ENCODE measurements at regions not wholly inside any gene's neighbourhood (a gene's known extent, or its start where the extent isn't known, plus 50 kb on each side); places are given as distances from the start of the nearest gene placed in this dataset.
"Not testable (repeated sequence)": the region's sequence is repeated elsewhere in the genome, so short reads cannot be mapped to it uniquely, and the experiment has no call there.

GRCh38 chr11:112518371-112518770 lies 257.7 kb upstream of the PLET1 start:
- DNase-seq, result no peak

DNA sequence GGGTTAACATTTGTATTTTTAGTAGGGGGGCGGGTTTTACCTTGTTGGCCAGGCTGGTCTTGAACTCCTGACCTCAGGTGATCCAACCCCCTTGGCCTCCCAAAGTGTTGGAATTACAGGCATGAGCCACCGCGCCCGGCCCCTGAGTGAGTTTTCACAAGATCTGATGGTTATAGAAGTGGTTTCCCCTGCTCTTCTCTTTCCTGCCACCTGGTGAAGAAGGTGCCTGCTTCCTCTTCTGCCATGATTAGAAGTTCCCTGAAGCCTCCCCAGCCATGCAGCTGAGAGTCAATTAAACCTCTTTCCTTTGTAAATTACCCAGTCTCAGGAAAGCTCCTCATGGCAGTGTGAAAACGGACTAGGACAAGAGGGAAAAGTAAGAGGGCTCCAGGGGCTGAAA lies 259.1 kb upstream of the PLET1 start:
- DNase-seq, result no peak

- DNase-seq, result no peak
Observed at GRCh38 chr11:112520354-112520753, 259.7 kb upstream of the PLET1 start.

GRCh38 chr11:112522536-112522935 lies 261.9 kb upstream of the PLET1 start:
- no peak for DNase-seq

DNA sequence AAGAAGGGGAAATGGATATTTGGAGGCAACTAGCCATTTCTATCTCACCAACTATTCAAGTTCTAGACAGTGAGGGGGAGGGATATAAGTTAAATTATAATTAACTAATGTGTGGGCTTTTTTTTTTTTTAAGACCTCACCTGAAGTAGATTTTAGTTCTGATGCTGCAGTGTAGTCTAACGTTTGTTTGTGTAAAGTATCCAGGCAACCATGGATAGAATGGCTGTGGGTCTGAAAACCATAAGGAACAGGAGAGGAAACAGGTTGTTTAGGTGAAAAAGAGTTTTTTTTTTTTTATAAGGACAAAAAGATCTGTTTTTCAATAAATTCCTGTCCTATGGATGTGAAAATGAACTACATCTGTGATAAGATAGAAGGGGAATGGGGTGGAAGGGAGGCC lies 262.4 kb upstream of the PLET1 start:
- DNase-seq, result no peak

DNA sequence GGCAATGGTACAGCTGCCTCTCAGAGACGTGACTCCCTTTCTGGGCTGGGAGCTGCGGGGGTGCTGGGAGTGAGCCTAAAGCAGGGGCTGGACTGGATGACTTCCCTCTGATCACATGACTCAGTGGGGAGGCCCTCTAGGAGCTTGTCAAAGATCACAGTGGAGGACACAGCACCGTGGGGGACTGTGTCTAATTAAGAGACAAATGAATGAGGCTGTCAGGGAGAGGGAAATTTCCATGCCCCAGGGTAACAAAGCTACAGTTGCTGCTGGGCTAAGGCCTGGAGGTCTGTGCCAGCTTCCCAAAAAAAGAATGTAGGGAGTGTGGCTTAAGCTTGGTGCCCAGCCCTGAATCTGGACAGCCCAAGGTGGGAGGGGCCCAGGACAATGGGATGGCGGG lies 262.8 kb upstream of the PLET1 start:
- no peak for DNase-seq

- DNase-seq, result no peak
Observed at GRCh38 chr11:112523951-112524350, 263.3 kb upstream of the PLET1 start.

- no peak for DNase-seq
Observed at GRCh38 chr11:112524798-112525197, 264.1 kb upstream of the PLET1 start.

- DNase-seq, result no peak
Observed at GRCh38 chr11:112525270-112525669, 264.6 kb upstream of the PLET1 start.

DNA sequence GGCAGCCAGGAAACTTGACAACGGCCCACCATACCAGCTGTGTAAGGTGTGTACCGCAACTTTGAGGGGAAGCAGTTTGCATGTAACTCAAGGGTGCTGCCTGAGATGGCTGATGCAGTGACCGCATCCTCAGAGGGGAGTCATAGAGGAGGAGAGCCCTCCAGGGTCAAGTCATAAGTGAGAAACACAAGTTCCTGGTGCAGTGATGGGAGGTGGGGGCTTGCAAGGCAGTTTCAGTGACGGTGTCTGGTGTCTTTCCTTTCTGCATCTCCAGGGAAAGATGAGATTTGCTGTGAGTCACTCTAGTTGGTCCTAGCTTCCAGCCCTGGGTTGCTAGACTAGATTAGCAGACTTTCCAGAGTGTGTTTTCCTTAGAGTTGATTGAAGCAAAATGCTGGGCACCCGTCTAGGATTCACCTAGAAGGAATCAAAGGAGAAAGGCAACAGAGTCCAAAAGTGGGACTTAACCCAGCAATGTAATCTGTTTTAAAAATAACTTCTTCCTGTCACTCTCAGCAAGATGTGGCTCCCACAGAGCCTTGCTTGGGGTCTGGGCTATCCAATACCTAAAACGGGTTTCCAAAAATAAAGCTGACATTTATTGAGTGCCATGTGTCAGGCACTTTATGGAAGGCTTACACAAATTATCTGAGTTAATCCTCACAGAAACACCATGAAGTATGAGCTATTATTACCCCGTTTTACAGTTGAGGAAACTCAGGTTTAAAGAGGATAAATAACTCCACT lies 265.4 kb upstream of the PLET1 start:
- DNase-seq, result no peak

DNA sequence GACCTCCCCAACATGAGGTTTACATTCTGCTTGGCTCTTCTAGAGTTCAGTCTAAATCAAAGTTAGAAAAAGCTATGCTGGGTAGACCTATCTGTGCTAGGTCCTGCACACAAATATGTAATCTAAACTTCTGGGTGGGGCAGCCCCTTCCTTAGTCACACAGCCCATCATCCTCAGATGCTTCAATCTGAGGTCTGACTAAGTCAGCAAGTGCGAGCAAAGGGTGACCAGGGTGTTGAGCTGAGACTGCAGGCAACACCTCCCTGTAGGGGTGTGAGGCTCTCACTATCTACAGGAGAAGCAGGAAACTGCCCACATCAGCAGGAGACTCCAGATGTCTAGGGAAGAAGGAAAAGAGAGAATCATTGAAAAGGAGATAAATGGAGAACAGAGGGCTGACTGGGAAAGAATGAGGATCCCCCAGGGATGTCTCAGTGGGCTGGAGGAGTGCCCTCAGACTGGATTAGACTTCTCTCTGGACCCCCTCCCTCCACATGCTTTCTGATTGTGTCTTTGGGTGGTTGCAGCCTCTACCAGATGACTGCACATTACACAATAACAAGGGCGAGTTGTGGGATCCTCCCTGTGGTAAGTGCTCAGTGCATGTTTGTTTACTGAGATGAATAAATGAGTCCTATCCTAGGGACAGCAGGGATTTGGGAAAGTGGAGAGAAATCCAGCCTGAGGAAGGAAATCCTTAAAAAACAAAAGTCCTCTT lies 266.2 kb upstream of the PLET1 start:
- DNase-seq, result no peak

DNA sequence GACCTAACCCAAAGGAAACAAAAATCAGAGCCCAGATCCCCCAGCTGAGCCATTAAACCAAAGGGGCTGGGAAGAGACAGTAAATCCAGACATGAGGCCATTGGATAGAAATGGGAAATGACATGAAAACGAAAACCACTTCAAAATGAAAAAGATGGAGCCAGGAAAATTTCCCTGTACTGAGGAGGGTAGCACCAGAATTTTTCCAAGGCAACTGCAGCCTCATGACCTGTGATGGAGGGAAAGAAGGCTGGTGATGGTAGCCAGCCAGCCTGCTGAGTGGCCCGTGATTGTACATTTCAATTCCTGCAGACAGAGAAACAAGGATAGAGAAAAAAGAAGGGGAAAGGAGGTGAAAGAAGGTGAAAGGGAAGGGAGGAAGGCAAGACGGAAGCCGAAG lies 268.4 kb upstream of the PLET1 start:
- no peak for DNase-seq

GRCh38 chr11:112532506-112532905 lies 271.8 kb upstream of the PLET1 start:
- DNase-seq, result no peak

- DNase-seq, result no peak
Observed at GRCh38 chr11:112533682-112534081, 273.0 kb upstream of the PLET1 start.

DNA sequence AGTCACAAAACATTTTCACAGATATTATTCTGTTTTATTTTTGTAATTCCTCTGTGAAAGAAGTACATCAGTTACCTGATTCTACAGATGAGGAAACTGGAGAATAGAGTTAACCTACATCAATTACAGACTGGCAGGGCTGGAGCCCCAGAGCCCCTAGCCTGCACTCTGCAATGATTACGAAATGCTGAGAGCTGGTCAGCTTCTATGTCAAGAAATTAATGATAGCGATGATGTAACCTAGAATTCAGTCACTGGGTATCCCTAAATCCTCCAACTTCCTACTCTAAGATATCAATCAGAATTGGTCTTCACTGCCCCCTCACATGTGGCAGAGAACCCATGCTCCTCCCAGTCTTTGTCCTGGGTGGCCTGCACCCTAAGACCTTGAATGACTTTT lies 273.5 kb upstream of the PLET1 start:
- DNase-seq, result no peak

DNA sequence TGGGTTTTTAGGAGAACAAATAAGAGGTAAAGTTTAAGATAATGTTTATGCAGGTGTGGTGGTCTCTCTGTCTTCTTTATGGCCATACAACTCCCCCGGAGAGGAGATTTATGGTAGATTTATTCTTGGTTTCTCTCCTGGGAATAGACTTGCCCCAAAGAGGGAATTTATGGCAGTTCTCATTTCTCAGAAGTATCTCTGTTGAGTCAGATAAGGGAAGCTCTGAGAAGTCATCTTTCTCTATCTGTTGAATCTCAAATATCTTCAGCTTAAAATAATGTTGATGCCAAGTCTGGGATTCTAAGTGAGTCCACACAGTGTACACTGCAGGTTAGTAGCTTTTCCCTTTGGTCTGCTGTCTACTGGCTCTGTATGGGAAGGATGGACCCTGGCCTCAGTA lies 276.4 kb upstream of the PLET1 start:
- DNase-seq, result no peak

DNA sequence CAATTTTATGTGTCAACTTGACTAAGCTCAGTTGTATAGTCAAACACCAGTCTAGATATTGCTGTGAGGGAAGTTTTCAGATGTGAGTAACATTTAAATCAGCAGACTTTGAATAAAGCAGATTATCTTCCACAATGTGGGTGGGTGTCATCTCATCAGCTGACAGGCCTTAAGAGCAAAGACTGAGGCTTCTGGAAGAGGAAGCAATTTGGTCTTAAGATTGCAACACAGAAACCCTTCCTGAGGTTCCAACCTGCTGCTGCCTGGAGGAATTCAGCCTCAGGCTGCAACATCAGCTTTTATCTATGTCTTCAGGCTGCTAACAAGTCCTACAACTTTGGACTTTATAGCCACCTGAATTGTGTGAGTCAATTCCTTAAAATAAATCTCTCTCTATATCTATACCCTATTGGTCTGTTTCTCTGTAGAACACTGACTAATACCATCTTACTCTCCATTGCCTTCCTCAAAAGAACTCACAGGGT lies 277.2 kb upstream of the PLET1 start:
- DNase-seq, result no peak

GRCh38 chr11:112538534-112539280 lies 278.0 kb upstream of the PLET1 start:
- DNase-seq, result no peak

DNA sequence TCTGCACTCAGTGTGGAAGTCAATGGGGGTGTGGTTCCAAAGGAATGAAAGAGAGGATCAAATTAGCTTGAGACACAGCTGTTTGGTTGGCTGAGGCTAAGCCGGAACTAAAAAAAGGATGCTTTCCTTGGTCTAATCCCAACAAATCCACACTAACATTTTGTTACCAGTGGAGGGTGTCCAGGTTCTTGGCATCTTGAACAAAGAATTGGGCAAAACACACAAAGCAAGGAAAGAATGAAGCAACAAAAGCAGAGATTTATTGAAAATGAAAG lies 278.6 kb upstream of the PLET1 start:
- not testable (repeated sequence) for DNase-seq

- no peak for DNase-seq
Observed at GRCh38 chr11:112539741-112540140, 279.1 kb upstream of the PLET1 start.

GRCh38 chr11:112540261-112540660 lies 279.6 kb upstream of the PLET1 start:
- DNase-seq, result no peak

DNA sequence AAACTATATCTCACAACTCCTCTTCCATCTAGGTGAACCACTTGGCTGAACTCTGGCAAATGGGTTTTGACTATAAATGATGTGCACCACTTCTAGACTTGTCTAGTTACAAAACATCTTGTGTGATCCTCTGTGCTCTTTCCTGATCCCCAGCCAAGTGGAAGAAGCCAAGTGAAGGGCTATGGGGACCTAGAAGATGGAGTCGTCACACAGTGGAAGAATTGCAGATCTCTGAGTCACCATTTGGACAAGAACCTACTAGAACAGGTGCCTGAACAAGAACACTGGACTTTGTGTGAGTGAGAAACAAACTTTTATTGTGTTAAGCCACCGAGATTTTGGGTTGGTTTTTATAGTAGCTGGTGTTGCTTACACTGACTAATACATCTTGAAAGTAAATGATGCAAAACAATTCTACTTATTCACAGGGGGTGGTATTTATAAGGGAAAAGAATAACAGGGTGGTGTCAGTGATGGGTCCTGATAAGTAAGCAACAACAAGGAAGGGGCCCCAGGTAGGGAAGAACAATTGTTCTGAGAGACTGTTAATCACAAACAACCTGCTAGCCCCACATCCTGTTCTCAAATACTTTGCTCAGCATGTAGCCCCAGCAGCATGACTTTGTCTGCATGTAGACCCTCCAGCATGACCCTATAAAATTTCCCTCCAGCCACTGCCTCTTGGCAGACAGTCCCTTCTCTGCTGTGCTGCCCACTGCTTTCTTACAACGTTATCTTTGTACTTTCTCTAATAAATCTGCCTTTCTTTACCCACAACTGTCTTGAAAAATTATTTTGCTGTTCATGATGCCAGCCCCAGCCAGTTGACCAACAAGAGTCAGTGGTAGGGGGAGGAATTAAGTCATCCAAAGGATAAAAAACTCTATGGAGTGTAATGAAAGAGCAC lies 280.7 kb upstream of the PLET1 start:
- no peak for DNase-seq

- no peak for DNase-seq
Observed at GRCh38 chr11:112542479-112542878, 281.8 kb upstream of the PLET1 start.

Data from NCI-H1048 (cell line).